SH-SY5Y (cell line): ENCODE measurements at regions not wholly inside any gene's neighbourhood (a gene's known extent, or its start where the extent isn't known, plus 50 kb on each side); places are given as distances from the start of the nearest gene placed in this dataset.

Experiments
- GATA2 ChIP-seq: IDR thresholded peaks from 2 replicates; pipeline ENCODE4 v1.6.1; 2011; ENCODE audit warnings: mild to moderate bottlenecking, low read depth, low read length
- GATA3 ChIP-seq: IDR thresholded peaks from 2 replicates; pipeline ENCODE4 v1.6.1; 2011; ENCODE audit warnings: low read depth, mild to moderate bottlenecking, low read length, moderate library complexity

DNA sequence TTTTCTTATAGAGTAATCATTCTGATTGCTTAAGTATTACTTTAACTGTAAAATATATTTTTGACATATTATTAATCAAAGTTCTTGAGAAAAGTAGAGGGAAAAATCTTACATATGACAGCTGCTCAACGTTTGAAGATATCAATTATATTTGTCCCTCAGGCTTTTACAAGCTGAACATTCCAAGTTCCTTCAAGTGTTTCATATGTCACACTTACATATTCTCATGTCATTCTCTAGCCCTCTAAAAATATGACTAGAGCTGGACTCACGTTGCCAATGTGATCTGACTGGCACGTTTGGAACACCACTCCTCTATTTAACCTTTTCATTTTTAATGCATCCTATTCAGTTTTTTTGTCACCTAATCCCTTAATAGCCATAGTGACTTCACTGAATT, 492.9 kb downstream of the PCDH18 start:
- no peak for TF ChIP-seq GATA2
- no peak for TF ChIP-seq GATA3
